Skeletal muscle satellite cell (primary cell): ENCODE measurements at regions not wholly inside any gene's neighbourhood (a gene's known extent, or its start where the extent isn't known, plus 50 kb on each side); places are given as distances from the start of the nearest gene placed in this dataset.

ENCODE experiments used
- H3K27me3 ChIP-seq: 2 replicates; pipeline ENCODE4 v1.7.0; 2013; ENCODE audit warnings: low read length; ENCODE audit not compliant: control insufficient read depth, insufficient read depth
- H3K36me3 ChIP-seq: 2 replicates; pipeline ENCODE4 v1.7.0; 2013; ENCODE audit warnings: mild to moderate bottlenecking, control low read depth, low read length; ENCODE audit not compliant: insufficient read depth
- H3K4me1 ChIP-seq: 2 replicates; pipeline ENCODE4 v1.7.0; 2013; ENCODE audit warnings: low read length; ENCODE audit not compliant: control insufficient read depth, insufficient read depth
- H3K4me2 ChIP-seq: 2 replicates; pipeline ENCODE4 v1.7.0; 2013; ENCODE audit warnings: mild to moderate bottlenecking, low read length
- H3K4me3 ChIP-seq: 2 replicates; pipeline ENCODE4 v1.7.0; 2013; ENCODE audit warnings: low read length
- H3K9ac ChIP-seq: 2 replicates; pipeline ENCODE4 v1.7.0; 2013; ENCODE audit warnings: mild to moderate bottlenecking, low read depth, low read length, moderate library complexity
- H3K9me3 ChIP-seq: replicated peaks from 2 replicates; pipeline ENCODE4 v1.7.0; 2013; ENCODE audit warnings: mild to moderate bottlenecking, control low read depth, low read length

GRCh38 chr5:174606646-174607045, 117.7 kb upstream of the MSX2 start:
- Histone ChIP-seq H3K27me3 (no peaks in the 10 kb centered on the region), H3K9ac (no peak overlapping the region), H3K4me3 (no peak overlapping the region), H3K4me1 (no peaks in the 10 kb centered on the region), H3K36me3 (no peaks in the 10 kb centered on the region), H3K9me3 (no peaks in the 10 kb centered on the region), H3K4me2 (no peak overlapping the region)

DNA sequence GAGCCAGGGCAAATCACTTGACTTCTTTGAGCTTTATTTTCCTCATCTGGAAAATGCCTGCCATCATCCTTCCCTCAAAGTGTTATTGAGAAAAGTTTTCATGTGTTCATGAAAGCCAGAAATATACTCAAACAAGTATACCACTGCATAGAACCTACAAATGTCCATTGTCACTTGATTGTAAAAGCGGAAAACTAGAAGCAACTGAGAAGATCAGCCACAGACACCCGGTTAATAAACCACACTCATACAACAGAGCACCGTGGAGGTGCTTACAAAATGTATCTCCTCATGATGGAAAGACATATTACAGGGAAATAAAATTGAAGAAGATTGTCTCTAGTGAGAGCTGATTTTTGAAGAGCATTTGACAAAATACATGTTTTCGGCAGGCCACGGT, 117.2 kb upstream of the MSX2 start:
- Histone ChIP-seq H3K4me2 (no peak overlapping the region), H3K9ac (no peak overlapping the region), H3K36me3 (no peaks in the 10 kb centered on the region), H3K27me3 (no peaks in the 10 kb centered on the region), H3K4me3 (no peak overlapping the region), H3K9me3 (no peaks in the 10 kb centered on the region), H3K4me1 (no peaks in the 10 kb centered on the region)

GRCh38 chr5:174607916-174608315, 116.5 kb upstream of the MSX2 start:
- no peak overlapping the region for H3K4me2 ChIP-seq

DNA sequence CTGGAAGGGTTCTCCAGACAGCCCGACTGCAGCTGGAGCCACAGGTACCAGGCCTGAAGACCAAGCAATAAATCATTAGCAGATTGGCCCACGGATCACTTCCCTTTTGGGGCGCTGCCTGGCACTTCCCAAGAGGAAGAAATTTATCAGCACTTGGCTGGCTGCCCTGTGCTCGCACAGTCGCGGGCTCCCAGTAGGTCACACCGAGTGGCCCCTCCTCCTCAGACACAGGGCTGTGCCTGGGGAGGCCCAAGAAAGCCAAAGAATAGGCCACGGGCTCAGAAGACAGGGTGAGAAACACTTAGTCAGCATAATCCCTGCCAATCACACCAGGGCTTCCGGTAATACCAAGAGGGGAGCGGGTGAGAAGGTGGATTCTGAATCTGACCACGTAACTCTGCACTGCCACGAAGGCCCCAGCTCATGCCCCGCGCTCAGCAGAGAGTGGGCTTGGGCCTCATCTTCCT, 115.7 kb upstream of the MSX2 start:
- Histone ChIP-seq H3K4me2 (no peak overlapping the region), H3K9ac (no peak overlapping the region), H3K9me3 (no peaks in the 10 kb centered on the region), H3K4me3 (no peak overlapping the region), H3K27me3 (no peaks in the 10 kb centered on the region), H3K4me1 (no peaks in the 10 kb centered on the region), H3K36me3 (no peaks in the 10 kb centered on the region)

More at GRCh38 chr5:174607916-174608315, 116.5 kb upstream of the MSX2 start:
- no peaks in the 10 kb centered on the region for H3K27me3 ChIP-seq
- no peak overlapping the region for H3K4me3 ChIP-seq
- H3K9ac ChIP-seq: no peak overlapping the region
- H3K36me3 ChIP-seq: no peaks in the 10 kb centered on the region
- no peaks in the 10 kb centered on the region for H3K4me1 ChIP-seq
- no peaks in the 10 kb centered on the region for H3K9me3 ChIP-seq

GRCh38 chr5:174609116-174609515, 115.3 kb upstream of the MSX2 start:
- H3K4me2 ChIP-seq: no peak overlapping the region
- no peaks in the 10 kb centered on the region for H3K4me1 ChIP-seq
- no peak overlapping the region for H3K9ac ChIP-seq
- no peaks in the 10 kb centered on the region for H3K27me3 ChIP-seq
- H3K9me3 ChIP-seq: no peaks in the 10 kb centered on the region
- no peaks in the 10 kb centered on the region for H3K36me3 ChIP-seq
- no peak overlapping the region for H3K4me3 ChIP-seq

DNA sequence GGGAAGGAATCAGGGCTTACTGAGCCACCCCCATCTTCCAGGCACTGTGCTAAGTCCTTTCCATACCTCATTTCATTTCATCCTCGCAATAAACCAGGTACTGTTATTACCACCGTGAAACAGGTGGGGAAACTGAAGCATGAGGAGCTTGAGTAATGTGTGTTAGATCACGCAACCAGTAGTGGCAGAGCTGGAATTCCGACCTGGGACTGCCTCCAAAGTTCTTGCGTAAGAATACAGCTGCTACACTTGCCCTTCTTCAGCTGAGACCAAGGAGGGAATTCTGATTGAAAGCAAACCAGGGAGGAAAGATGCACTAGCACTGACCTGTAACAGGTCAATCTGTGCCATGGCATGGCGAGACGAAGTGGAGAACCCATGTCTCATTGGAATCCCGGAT, 113.4 kb upstream of the MSX2 start:
- no peak overlapping the region for H3K4me3 ChIP-seq
- no peak overlapping the region for H3K4me2 ChIP-seq
- no peaks in the 10 kb centered on the region for H3K27me3 ChIP-seq

DNA sequence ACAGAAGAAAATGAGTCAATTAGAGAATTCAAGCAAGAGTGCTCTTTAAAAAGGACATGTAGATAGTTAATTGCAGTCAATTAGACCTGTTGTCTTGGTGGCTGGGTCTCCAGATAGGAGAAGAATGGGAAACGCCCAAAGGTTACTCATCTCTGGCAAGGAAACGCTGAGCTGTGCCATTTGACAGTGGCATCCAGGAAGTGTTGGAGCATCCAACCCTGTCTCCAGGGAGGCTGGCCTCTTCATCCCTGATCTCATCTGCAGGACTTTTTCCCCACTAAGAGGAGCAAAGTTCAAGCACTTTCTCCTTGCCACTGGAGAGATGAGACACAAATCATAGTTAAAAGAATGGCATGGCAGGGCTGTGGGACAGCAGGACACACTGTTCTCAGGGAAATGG, 111.7 kb upstream of the MSX2 start:
- no peak overlapping the region for H3K4me2 ChIP-seq
- no peaks in the 10 kb centered on the region for H3K27me3 ChIP-seq
- H3K36me3 ChIP-seq: no peaks in the 10 kb centered on the region
- no peak overlapping the region for H3K9ac ChIP-seq
- no peak overlapping the region for H3K4me3 ChIP-seq
- peaks cover 5% of the 10 kb centered on the region for H3K9me3 ChIP-seq
- H3K4me1 ChIP-seq: no peaks in the 10 kb centered on the region

More for the DNA sequence above, 113.4 kb upstream of the MSX2 start:
- no peak overlapping the region for H3K9ac ChIP-seq
- H3K9me3 ChIP-seq: peaks cover 5% of the 10 kb centered on the region
- no peaks in the 10 kb centered on the region for H3K36me3 ChIP-seq
- H3K4me1 ChIP-seq: no peaks in the 10 kb centered on the region

- Histone ChIP-seq H3K4me1 (no peaks in the 10 kb centered on the region), H3K4me2 (no peak overlapping the region), H3K9ac (no peak overlapping the region), H3K9me3 (peaks cover 8% of the 10 kb centered on the region), H3K4me3 (no peak overlapping the region), H3K36me3 (no peaks in the 10 kb centered on the region), H3K27me3 (no peaks in the 10 kb centered on the region)
Measured at GRCh38 chr5:174614500-174615135, 109.8 kb upstream of the MSX2 start.

GRCh38 chr5:174616036-174616435, 108.3 kb upstream of the MSX2 start:
- H3K4me2 ChIP-seq: no peak overlapping the region
- H3K36me3 ChIP-seq: no peaks in the 10 kb centered on the region
- no peaks in the 10 kb centered on the region for H3K4me1 ChIP-seq
- H3K4me3 ChIP-seq: no peak overlapping the region
- H3K27me3 ChIP-seq: no peaks in the 10 kb centered on the region
- peaks cover 8% of the 10 kb centered on the region for H3K9me3 ChIP-seq
- H3K9ac ChIP-seq: no peak overlapping the region

DNA sequence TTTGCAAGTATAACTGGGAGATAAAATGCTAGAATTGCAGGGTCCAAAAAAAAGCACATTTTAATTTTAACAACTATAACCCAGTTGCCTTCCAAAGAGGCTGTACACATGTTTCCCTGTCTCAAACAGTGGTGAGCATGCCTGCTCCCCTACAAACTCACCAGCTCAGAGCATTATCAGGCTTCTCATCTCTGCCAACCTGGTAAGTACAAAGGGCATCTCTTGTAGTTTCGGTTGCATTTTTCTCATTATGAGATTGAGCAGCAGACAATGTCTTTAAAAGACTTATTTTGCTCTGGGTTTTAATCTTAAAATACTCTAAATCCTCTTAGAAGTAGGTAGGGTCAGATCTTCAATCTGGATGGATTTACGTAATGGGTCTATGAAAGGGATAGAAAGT, 107.1 kb upstream of the MSX2 start:
- H3K4me2 ChIP-seq: no peak overlapping the region
- no peaks in the 10 kb centered on the region for H3K36me3 ChIP-seq
- H3K9me3 ChIP-seq: peaks cover 11% of the 10 kb centered on the region

DNA sequence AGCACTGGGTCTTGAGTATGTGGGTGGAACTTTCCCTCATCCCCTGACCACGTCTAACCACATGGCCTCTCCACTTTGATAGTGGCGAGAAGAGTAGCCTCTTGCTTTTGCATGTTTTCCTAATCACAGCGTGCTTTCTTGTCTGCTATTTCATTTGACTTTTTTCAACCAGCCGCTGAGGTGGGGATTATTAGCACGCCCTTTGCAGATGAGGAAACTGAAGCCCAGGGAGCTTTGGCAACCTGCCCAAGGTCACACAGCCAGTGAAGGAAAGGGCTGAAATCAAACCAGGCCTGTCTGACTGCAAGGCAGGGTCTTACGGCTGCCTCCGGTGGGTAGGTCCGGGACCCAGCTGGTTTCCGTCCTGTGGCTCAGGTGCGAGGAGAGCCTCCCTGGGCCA, 106.5 kb upstream of the MSX2 start:
- no peaks in the 10 kb centered on the region for H3K27me3 ChIP-seq
- no peaks in the 10 kb centered on the region for H3K36me3 ChIP-seq
- H3K9ac ChIP-seq: no peak overlapping the region
- peaks cover 11% of the 10 kb centered on the region for H3K9me3 ChIP-seq
- no peaks in the 10 kb centered on the region for H3K4me1 ChIP-seq
- H3K4me2 ChIP-seq: no peak overlapping the region
- H3K4me3 ChIP-seq: no peak overlapping the region

More for the DNA sequence above, 107.1 kb upstream of the MSX2 start:
- H3K27me3 ChIP-seq: no peaks in the 10 kb centered on the region
- no peak overlapping the region for H3K9ac ChIP-seq
- no peaks in the 10 kb centered on the region for H3K4me1 ChIP-seq
- H3K4me3 ChIP-seq: no peak overlapping the region

DNA sequence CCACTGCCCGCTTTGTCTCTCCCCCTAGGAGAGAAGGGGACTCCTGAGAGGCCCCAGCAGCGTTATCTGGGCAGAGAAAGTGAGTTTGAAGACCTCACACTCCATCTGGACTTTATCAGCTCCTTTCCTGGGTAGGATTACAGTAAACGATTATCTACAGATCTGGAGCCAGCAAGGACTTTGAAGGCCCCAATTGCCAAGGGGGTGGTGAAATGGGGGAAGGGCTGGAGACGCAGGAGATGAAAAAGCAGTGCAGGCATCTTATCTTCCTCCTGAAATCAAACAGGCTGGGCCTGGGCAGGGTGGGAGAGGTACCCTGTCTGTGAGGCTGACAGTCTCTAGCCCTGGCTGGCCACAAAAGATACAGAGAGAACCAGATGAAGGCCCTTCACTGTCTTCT, 105.8 kb upstream of the MSX2 start:
- H3K4me1 ChIP-seq: no peaks in the 10 kb centered on the region

More for the DNA sequence above, 105.8 kb upstream of the MSX2 start:
- Histone ChIP-seq H3K4me3 (no peak overlapping the region), H3K27me3 (no peaks in the 10 kb centered on the region), H3K4me2 (no peak overlapping the region), H3K9me3 (peaks cover 15% of the 10 kb centered on the region), H3K9ac (no peak overlapping the region), H3K36me3 (no peaks in the 10 kb centered on the region)
